ENCODE measurements at regions not wholly inside any gene's neighbourhood (a gene's known extent, or its start where the extent isn't known, plus 50 kb on each side); places are given as distances from the start of the nearest gene placed in this dataset.

- TF ChIP-seq, protein P1, sequence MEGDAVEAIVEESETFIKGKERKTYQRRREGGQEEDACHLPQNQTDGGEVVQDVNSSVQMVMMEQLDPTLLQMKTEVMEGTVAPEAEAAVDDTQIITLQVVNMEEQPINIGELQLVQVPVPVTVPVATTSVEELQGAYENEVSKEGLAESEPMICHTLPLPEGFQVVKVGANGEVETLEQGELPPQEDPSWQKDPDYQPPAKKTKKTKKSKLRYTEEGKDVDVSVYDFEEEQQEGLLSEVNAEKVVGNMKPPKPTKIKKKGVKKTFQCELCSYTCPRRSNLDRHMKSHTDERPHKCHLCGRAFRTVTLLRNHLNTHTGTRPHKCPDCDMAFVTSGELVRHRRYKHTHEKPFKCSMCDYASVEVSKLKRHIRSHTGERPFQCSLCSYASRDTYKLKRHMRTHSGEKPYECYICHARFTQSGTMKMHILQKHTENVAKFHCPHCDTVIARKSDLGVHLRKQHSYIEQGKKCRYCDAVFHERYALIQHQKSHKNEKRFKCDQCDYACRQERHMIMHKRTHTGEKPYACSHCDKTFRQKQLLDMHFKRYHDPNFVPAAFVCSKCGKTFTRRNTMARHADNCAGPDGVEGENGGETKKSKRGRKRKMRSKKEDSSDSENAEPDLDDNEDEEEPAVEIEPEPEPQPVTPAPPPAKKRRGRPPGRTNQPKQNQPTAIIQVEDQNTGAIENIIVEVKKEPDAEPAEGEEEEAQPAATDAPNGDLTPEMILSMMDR (IDR thresholded peaks at IDR 0.05), result no peak
- no peak for TF ChIP-seq EZH2 (IDR thresholded peaks at IDR 0.05; ENCODE audit: borderline replicate concordance, insufficient read depth, low read depth, low read length, poor library complexity, severe bottlenecking)
Observed at GRCh38 chr2:2703762-2704427, 372.8 kb upstream of the MYT1L start.
